ENCODE measurements at regions not wholly inside any gene's neighbourhood (a gene's known extent, or its start where the extent isn't known, plus 50 kb on each side); places are given as distances from the start of the nearest gene placed in this dataset.

DNA sequence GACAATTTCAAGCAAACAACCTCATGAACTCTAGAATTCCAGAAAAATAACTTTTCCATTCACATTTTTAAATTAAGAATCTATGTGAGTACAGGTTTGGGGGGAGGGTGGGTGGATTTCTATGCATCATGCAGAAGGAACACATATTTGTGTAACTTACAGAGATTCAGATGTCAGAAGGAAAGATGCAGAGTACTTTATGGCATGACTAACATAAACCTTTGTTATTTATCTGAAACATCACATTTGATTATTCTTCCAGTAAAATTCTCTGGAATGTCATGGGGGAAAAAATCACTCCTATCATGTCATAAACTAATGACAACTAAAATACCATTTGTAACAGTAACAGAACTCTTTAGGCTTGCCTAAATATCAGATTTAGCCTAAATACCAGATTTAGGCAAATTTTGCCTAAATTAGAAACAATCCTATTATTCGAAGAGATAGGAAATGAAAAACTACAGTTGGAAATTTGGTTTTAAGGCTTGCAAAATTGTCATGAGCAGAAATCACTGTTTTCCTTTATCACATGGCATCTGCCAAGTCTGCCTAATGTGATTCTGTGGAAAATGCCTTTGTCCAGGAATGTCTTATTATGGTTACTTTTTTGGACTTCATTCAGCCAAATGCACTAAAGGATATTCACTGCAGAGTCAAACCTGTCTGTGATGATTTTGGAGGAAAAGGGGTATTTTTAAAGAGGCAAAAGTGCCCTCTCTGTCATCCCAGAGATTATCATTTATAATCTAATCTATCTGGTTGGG lies 527.7 kb upstream of the CELF2 start:
- no peak for DNase-seq

DNA sequence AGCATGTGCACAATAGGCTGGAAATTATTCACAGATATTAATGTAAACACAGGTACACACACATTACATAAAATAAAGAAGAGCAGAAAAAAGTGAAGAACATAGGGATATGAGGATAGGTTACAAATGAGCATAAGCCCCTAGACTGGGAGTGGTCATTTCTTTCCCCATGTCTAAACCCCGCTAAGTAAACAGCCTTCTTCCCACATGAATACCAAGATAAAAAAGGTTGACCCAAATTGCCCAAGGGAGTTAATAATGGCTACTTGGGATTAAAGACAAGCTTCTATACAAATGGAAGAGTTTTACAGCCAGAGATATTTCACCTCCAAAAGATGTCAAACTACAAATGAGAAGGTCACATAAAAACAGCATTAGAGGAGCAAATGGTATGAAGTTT lies 527.1 kb upstream of the CELF2 start:
- DNase-seq: no peak

- no peak for DNase-seq
Measured at GRCh38 chr10:10492420-10492819, 525.3 kb upstream of the CELF2 start.

- DNase-seq: no peak
Measured at GRCh38 chr10:10493833-10494232, 523.8 kb upstream of the CELF2 start.

DNA sequence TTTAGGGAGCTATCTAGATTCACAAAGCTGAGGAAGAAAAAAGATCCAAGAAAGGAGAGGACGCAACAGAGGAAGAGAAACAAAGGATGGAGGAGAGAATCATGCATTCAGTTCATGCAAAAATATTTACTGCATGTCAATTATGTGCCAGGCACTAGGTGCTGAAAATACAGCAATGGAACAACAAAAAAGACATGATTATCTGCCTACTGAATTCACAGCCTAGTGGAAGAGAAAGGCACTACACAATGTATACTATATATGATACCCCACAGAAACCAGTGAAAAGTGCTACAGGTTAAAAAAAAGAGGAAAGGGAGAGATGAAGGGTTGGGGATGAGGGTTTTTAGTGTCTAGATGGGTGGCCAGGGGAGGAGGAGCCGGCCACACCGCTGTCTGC lies 520.4 kb upstream of the CELF2 start:
- DNase-seq: no peak

DNA sequence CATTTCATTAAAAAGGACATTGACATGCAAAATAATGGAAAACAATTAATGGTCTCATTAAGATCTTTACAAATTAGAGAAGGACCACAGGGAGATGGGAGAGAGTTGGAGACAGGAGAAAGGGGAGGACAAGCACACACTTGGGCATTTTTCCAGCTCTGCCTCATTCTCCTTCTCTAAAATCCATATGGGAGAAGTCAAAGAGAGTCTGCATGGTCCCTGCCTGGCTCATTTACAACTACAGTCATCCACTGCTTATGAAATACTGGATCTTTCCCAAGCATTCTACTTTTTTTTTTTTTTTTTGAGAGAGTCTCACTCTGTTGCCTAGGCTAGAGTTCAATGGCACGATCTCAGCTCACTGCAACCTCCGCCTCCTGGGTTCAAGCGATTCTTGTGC lies 518.9 kb upstream of the CELF2 start:
- DNase-seq: no peak

- no peak for DNase-seq
Measured at GRCh38 chr10:10499839-10500238, 517.8 kb upstream of the CELF2 start.

DNA sequence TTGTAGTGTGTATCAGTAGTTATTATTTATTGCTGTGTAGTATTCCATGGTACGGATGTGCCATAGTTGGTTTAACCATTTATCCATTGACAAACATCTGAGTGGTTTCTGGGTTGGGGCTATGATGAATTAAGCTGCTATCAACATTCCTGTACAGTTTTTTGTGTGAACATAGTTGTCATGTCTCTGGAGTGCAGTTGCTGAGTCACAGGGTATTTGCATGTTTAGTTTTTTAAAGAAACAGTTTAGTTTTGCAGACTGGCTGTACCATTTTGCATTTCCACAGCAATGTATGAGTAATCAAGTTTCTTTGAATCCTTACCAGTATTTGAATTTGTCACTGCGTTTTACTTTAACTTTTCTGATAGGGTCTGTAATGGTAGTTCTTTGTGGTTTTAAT lies 516.7 kb upstream of the CELF2 start:
- DNase-seq: no peak

- DNase-seq: no peak
Measured at GRCh38 chr10:10503772-10504171, 513.9 kb upstream of the CELF2 start.

DNA sequence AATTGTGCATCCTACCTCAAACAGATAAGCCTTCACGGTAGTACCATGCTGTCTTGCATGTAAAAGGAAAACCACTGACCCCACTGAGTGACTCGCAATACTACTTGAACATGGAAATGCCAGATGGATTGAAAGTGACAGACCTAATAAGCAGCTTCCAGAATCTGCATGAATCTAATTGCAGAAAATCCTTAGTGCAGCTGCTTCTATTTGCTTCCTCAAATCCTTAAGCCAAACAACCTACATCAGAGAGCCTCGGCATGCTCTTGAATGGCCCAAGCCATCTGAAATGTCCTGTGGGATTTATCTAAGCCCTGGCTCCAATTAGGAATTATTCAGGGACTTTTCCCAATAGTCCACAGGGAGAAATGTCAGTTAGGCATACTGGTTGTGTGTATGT lies 509.5 kb upstream of the CELF2 start:
- DNase-seq: no peak

- no peak for DNase-seq
Measured at GRCh38 chr10:10510179-10510578, 507.5 kb upstream of the CELF2 start.

DNA sequence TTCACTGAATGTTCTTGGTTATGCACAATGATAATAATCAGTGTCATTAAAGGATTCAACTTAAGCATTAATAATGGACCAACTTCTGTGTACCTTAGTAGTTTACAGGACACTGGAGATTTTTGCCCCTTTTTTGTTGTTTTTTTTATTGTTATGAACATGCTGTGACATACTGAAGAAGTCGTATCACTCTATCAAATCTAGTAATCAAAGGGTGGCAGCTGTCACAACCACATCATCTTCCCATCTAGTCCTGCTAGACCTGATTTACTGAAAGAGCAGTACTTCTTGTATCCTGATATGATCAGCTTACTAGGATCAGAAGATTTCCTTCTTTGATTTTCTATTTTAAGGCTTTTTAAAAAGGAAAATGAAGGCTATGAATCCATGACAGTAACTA lies 504.6 kb upstream of the CELF2 start:
- no peak for DNase-seq

GRCh38 chr10:10513898-10514297 lies 503.8 kb upstream of the CELF2 start:
- no peak for DNase-seq

DNA sequence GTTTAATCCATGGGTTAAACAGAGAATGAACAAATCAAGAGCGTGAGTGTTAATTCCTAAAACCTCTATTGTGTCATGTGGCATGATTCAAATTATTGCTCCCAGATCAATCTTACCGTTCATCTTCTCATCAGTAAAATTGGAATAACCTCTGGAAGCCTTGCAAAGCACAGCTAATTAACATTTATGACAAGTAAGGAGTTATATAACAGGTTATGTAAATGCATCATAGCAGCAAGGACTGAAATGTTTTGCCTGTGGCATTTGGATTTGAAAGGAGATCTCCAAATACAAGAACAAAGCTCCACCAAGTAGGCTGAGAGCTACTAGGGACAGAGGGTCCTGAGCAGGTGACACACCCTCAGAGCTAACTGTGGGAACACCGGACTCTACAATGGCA lies 502.9 kb upstream of the CELF2 start:
- DNase-seq: no peak

DNA sequence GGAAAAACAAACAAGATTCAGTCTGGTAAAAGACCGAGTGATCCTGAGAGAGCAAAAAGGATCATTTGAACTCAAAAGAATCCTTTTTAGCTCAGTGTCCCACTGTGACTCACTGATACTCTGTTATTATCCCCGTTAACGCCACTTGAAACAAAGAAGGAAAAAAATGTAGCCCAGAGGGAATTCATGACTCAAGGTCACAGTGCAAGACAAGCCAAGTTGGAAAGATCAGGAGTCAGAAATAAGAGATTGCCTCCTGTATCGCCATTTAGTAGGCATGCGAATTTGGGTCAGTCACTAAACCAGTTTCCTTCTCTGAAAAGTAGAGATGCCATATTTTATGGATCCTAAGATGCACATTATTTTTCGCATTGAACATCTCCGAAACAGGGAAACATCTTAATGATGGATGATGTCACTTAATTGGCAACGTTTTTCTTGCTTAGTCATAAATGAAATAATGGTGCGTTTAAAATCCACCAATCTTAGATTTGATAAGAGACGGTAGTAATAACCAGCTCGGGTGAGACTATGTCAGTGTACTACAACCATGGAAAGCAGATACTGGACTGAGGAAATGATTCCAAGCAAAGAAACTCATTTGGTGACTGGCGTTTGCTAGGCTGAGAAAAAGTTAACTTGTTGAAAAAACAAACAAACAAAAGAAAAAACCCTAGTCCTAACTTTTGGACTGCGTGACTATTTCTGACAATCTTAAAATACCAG lies 502.0 kb upstream of the CELF2 start:
- DNase-seq: no peak

DNA sequence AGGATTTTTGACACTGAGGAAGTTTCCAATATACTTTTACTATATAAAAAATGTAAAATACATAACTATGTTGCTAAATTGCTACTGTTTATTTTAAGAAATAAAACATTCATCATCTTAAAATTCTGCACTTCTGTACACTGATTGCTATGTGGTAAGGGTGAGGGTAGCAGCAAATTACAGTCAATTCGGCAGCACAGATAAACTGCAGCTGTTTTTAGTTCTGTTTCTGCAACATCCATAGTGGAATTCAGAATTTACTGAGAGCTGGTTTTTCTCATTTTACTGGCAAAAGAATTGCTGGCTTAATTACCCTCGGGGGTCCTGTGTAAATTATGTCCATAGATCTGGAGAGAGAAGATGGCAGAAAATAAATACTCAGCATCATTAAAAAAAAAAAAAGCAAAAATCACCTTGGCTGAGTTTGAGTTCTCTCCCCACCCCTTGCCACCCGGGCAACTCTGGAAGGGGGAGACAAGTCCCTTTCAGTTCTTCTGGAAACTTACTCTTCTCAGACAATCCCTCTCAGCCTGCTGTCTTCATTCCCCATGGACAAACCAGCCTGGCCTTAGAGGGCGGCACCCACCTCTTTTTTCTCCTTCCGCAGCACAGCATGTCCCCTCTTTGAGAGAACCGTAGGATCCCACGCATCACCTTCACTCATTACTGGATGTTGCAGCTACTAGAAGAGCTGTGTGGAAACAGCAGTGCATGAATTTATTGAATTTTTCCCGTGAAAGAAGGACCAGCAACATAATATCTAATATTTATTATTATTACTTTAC lies 501.1 kb upstream of the CELF2 start:
- DNase-seq: no peak

- no peak for DNase-seq
Measured at GRCh38 chr10:10517866-10518265, 499.8 kb upstream of the CELF2 start.

GRCh38 chr10:10519674-10520073 lies 498.0 kb upstream of the CELF2 start:
- no peak for DNase-seq

- DNase-seq: no peak
Measured at GRCh38 chr10:10520491-10521385, 496.9 kb upstream of the CELF2 start.

- no peak for DNase-seq
Measured at GRCh38 chr10:10526846-10527245, 490.8 kb upstream of the CELF2 start.

GRCh38 chr10:10527861-10528562 lies 489.7 kb upstream of the CELF2 start:
- DNase-seq: no peak

DNA sequence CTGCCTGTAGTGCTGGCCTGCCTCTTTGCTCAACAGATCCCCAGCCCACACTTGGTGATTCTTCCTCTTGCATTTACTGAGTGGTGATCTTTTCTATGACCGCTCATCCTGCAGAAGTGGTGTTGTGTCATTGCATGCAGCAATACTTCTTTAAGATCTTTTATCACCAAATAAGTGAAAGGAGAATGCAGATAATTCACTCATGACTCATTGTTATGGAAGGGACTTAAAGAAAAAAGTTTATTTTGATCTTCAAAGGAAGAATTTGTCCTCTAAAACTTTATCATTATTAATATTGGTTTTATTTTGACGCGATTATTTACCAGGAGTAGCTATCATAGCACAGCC lies 489.1 kb upstream of the CELF2 start:
- no peak for DNase-seq

All from activated CD4-positive, alpha-beta T cell treated with anti-CD3 and anti-CD28 coated beads for 4 hours (primary cell).